Mesothelial cell of epicardium (in vitro differentiated cells): ENCODE measurements at regions not wholly inside any gene's neighbourhood (a gene's known extent, or its start where the extent isn't known, plus 50 kb on each side); places are given as distances from the start of the nearest gene placed in this dataset.

Experiments
- DNase-seq, 2 experiments: peaks; one replicate each; pipeline ENCODE4 v3.0.0; 2021; ENCODE audit warnings: low spot score in 2 of 2; ENCODE audit not compliant: unreplicated experiment in 2 of 2
- H3K27ac Mint-ChIP-seq: 2 replicates; pipeline ENCODE4 v1.8.0; 2021; ENCODE audit warnings: mixed read lengths
- H3K27me3 Mint-ChIP-seq: 2 replicates; pipeline ENCODE4 v1.8.0; 2021; ENCODE audit warnings: low read depth, mixed read lengths
- H3K36me3 Mint-ChIP-seq: 2 replicates; pipeline ENCODE4 v1.8.0; 2021; ENCODE audit warnings: mixed read lengths
- H3K4me1 Mint-ChIP-seq: 2 replicates; pipeline ENCODE4 v1.8.0; 2021; ENCODE audit warnings: mixed read lengths
- H3K4me3 Mint-ChIP-seq: 2 replicates; pipeline ENCODE4 v1.8.0; 2021; ENCODE audit warnings: mild to moderate bottlenecking, moderate library complexity, mixed read lengths
- H3K9me3 Mint-ChIP-seq: 2 replicates; pipeline ENCODE4 v1.8.0; 2021; ENCODE audit warnings: mixed read lengths
- CTCF ChIP-seq: fragments of 200-600 bp; sonication (generic); IDR thresholded peaks from one replicate; pipeline ENCODE4 v1.5.0; 2021; ENCODE audit warnings: antibody characterized with exemption; ENCODE audit not compliant: unreplicated experiment

GRCh38 chr6:80974579-80974978 is 777.9 kb downstream of the TENT5A start:
- no peak for TF ChIP-seq CTCF
- Mint-ChIP-seq H3K27ac (no peak overlapping the region), H3K4me1 (peaks cover under 1% of the 10 kb centered on the region), H3K36me3 (no peaks in the 10 kb centered on the region), H3K27me3 (no peaks in the 10 kb centered on the region), H3K9me3 (peaks cover 3% of the 10 kb centered on the region), H3K4me3 (no peak overlapping the region)
- no peak for DNase-seq

- no peak for DNase-seq
- Mint-ChIP-seq H3K27ac (no peak overlapping the region), H3K9me3 (peaks cover 9% of the 10 kb centered on the region), H3K4me1 (peaks cover 3% of the 10 kb centered on the region), H3K4me3 (no peak overlapping the region), H3K36me3 (no peaks in the 10 kb centered on the region), H3K27me3 (no peaks in the 10 kb centered on the region)
- TF ChIP-seq CTCF = no peak
Observed at GRCh38 chr6:80969439-80969838, 783.0 kb downstream of the TENT5A start.

GRCh38 chr6:80967609-80968008 is 784.9 kb downstream of the TENT5A start:
- Mint-ChIP-seq H3K27ac (no peak overlapping the region), H3K4me1 (peaks cover 13% of the 10 kb centered on the region), H3K4me3 (no peak overlapping the region), H3K9me3 (peaks cover 6% of the 10 kb centered on the region), H3K36me3 (no peaks in the 10 kb centered on the region), H3K27me3 (no peaks in the 10 kb centered on the region)
- no peak for TF ChIP-seq CTCF
- DNase-seq = no peak

GRCh38 chr6:80962382-80962781 is 790.1 kb downstream of the TENT5A start:
- Mint-ChIP-seq H3K27ac (no peak overlapping the region), H3K9me3 (peaks cover 14% of the 10 kb centered on the region), H3K4me3 (no peak overlapping the region), H3K4me1 (peaks cover 30% of the 10 kb centered on the region), H3K36me3 (no peaks in the 10 kb centered on the region), H3K27me3 (no peaks in the 10 kb centered on the region)
- TF ChIP-seq CTCF = no peak
- no peak for DNase-seq

GRCh38 chr6:80961166-80961565 is 791.3 kb downstream of the TENT5A start:
- H3K36me3 Mint-ChIP-seq = no peaks in the 10 kb centered on the region

More at GRCh38 chr6:80961166-80961565, 791.3 kb downstream of the TENT5A start:
- Mint-ChIP-seq H3K27ac (no peak overlapping the region), H3K27me3 (no peaks in the 10 kb centered on the region), H3K9me3 (peaks cover 14% of the 10 kb centered on the region), H3K4me3 (no peak overlapping the region), H3K4me1 (peaks cover 30% of the 10 kb centered on the region)
- no peak for DNase-seq
- TF ChIP-seq CTCF = no peak
